Vagina (tissue), 2 donors: ENCODE measurements at regions not wholly inside any gene's neighbourhood (a gene's known extent, or its start where the extent isn't known, plus 50 kb on each side); places are given as distances from the start of the nearest gene placed in this dataset.
"Not testable (repeated sequence)": the region's sequence is repeated elsewhere in the genome, so short reads cannot be mapped to it uniquely, and the experiment has no call there.

Experiments
- DNase-seq, 2 donors: peaks; one replicate each; pipeline ENCODE4 v3.0.0-alpha.2; 2017; ENCODE audit errors: extremely low spot score in 2 of 2
- H3K27ac ChIP-seq: fragments of 200-600 bp; sonication (generic); one replicate; pipeline ENCODE4 v1.5.1; 2019
- H3K27me3 ChIP-seq: fragments of 200-600 bp; sonication (generic); one replicate; pipeline ENCODE4 v1.5.1; 2019
- H3K36me3 ChIP-seq, 2 donors: fragments of 200-600 bp; sonication (generic); one replicate each; pipeline ENCODE4 v1.5.1; 2017 to 2019
- H3K4me1 ChIP-seq: fragments of 200-600 bp; sonication (generic); one replicate; pipeline ENCODE4 v1.5.1; 2019
- H3K4me3 ChIP-seq, 2 donors: fragments of 200-600 bp; sonication (generic); 1 replicate in 1 of 2; 2 replicates in 1 of 2; pipeline ENCODE4 v1.5.1; 2016 to 2019
- H3K9me3 ChIP-seq: fragments of 200-600 bp; sonication (generic); one replicate; pipeline ENCODE4 v1.5.1; 2019
- CTCF ChIP-seq, 3 experiments: fragments of 450-650 bp in 2 of 3; fragments of 200-600 bp in 1 of 3; sonication (generic) in 1 of 3; IDR thresholded peaks; one replicate each; pipeline ENCODE4 v1.5.1; 2017 to 2019; ENCODE audit warnings: antibody characterized with exemption in 3 of 3, mild to moderate bottlenecking in 2 of 3, moderate library complexity in 2 of 3
- POLR2A ChIP-seq, 2 donors: fragments of 450-650 bp; IDR thresholded peaks; one replicate each; pipeline ENCODE4 v1.6.1; 2017; ENCODE audit warnings: antibody characterized with exemption in 2 of 2, mild to moderate bottlenecking in 2 of 2, moderate library complexity in 2 of 2
- POLR2AphosphoS5 ChIP-seq, 2 donors: sonication (generic); formaldehyde crosslinking; IDR thresholded peaks; one replicate each; pipeline ENCODE4 v1.9.0; 2017; ENCODE audit warnings: antibody characterized with exemption in 2 of 2, mild to moderate bottlenecking in 2 of 2, low read depth in 1 of 2; ENCODE audit not compliant: insufficient read depth in 1 of 2
- intact Hi-C: fragments of 100-400 bp; cut with DNase I; formaldehyde crosslinking; loops from one replicate; pipeline ENCODE4 v1.15.1; 2023

- Histone ChIP-seq H3K9me3 (no peaks in the 10 kb centered on the region), H3K27ac (no peak overlapping the region), H3K4me1 (no peaks in the 10 kb centered on the region), H3K27me3 (no peaks in the 10 kb centered on the region), H3K4me3 (no peak overlapping the region), H3K36me3 (no peaks in the 10 kb centered on the region)
- intact Hi-C loops, result no loop called here
- no peak for TF ChIP-seq POLR2AphosphoS5 (IDR thresholded peaks at IDR 0.05; ENCODE audit: insufficient read depth in 1 of 2, low read depth in 1 of 2)
- no peak for TF ChIP-seq POLR2A (IDR thresholded peaks at IDR 0.05)
- no peak for TF ChIP-seq CTCF (IDR thresholded peaks at IDR 0.05)
- DNase-seq, result no peak
These were observed 75.5 kb downstream of the CAMK2N1 start for GRCh38 chr1:20410503-20410902.

DNA sequence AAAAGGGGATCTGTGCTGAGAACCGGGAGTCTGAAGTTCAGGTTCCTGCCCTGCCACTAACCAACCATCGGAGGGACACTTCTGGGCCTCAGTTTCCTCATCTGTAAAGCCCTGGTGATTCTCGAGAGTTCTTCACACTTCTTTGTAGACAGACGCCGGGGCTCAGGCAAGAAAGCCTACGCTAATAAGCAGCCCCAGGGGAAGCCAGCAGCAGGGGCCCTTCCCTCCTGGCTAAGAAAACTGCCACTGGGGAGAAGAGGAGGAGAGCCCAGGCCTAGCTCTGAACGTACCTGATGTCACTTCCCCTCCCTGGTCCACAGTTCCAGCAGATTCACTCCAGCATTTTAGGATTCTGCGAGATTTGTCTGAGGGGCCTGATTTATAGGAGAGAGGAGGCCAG lies 76.0 kb downstream of the CAMK2N1 start:
- Histone ChIP-seq H3K27ac (no peak overlapping the region), H3K4me3 (no peak overlapping the region), H3K27me3 (no peaks in the 10 kb centered on the region), H3K4me1 (no peaks in the 10 kb centered on the region), H3K36me3 (no peaks in the 10 kb centered on the region), H3K9me3 (no peaks in the 10 kb centered on the region)
- no peak for DNase-seq
- intact Hi-C loops, result no loop called here
- TF ChIP-seq POLR2AphosphoS5 (IDR thresholded peaks at IDR 0.05; ENCODE audit: insufficient read depth in 1 of 2, low read depth in 1 of 2) (no peak), CTCF (IDR thresholded peaks at IDR 0.05) (no peak), POLR2A (IDR thresholded peaks at IDR 0.05) (no peak)

DNA sequence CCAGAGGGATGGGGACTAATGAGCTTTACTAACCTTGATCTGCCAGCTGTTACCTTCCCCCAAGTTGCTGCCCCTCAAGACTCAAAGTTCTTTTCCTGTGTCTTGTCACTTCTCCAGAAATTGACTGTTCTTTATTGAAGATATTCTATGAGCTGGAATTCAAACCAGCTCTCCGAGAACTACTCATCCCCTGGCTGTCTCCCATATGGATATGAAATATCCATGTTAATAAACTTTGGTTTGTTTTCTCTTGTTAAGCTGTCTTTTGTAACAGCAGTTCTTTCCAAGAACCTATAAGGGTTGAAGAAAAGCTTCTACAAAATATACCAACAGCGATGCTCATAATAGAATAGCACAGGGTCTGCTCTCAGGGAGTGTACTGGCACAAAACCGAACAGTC lies 77.0 kb downstream of the CAMK2N1 start:
- Histone ChIP-seq H3K27ac (no peak overlapping the region), H3K4me1 (no peaks in the 10 kb centered on the region), H3K9me3 (no peaks in the 10 kb centered on the region), H3K27me3 (no peaks in the 10 kb centered on the region), H3K4me3 (no peak overlapping the region), H3K36me3 (no peaks in the 10 kb centered on the region)
- TF ChIP-seq POLR2A (IDR thresholded peaks at IDR 0.05) (no peak), CTCF (IDR thresholded peaks at IDR 0.05) (no peak), POLR2AphosphoS5 (IDR thresholded peaks at IDR 0.05; ENCODE audit: insufficient read depth in 1 of 2, low read depth in 1 of 2) (no peak)
- no peak for DNase-seq
- intact Hi-C loops, result no loop called here

- intact Hi-C loops, H3K27me3 ChIP-seq, H3K4me3 ChIP-seq, H3K4me1 ChIP-seq, H3K36me3 ChIP-seq, H3K27ac ChIP-seq, DNase-seq, H3K9me3 ChIP-seq: not testable (repeated sequence)
These were observed 77.8 kb downstream of the CAMK2N1 start for GRCh38 chr1:20408133-20408650.

GRCh38 chr1:20405893-20406604 lies 80.0 kb downstream of the CAMK2N1 start:
- intact Hi-C loops, result no loop called here
- no peak for TF ChIP-seq POLR2A (IDR thresholded peaks at IDR 0.05)
- Histone ChIP-seq H3K4me1 (no peaks in the 10 kb centered on the region), H3K9me3 (no peaks in the 10 kb centered on the region), H3K27ac (no peak overlapping the region), H3K36me3 (no peaks in the 10 kb centered on the region), H3K4me3 (no peak overlapping the region), H3K27me3 (no peaks in the 10 kb centered on the region)
- no peak for DNase-seq

GRCh38 chr1:20405051-20405754 lies 80.8 kb downstream of the CAMK2N1 start:
- no peaks in the 10 kb centered on the region for H3K4me1 ChIP-seq
- no peak overlapping the region for H3K4me3 ChIP-seq
- no peak for TF ChIP-seq CTCF (IDR thresholded peaks at IDR 0.05)
- TF ChIP-seq POLR2AphosphoS5 (IDR thresholded peaks at IDR 0.05; ENCODE audit: insufficient read depth in 1 of 2, low read depth in 1 of 2), result no peak
- TF ChIP-seq POLR2A (IDR thresholded peaks at IDR 0.05), result no peak
- H3K27ac ChIP-seq, result no peak overlapping the region
- no peaks in the 10 kb centered on the region for H3K36me3 ChIP-seq
- H3K9me3 ChIP-seq, result no peaks in the 10 kb centered on the region
- intact Hi-C loops, result no loop called here
- H3K27me3 ChIP-seq, result no peaks in the 10 kb centered on the region
- DNase-seq, result no peak
